Pancreas (tissue), 10 donors: ENCODE measurements at regions not wholly inside any gene's neighbourhood (a gene's known extent, or its start where the extent isn't known, plus 50 kb on each side); places are given as distances from the start of the nearest gene placed in this dataset.

Experiments
- ATAC-seq, 4 donors: fragments of 200-7000 bp; cut with Tn5 transposase; one replicate each; pipeline versions ENCODE4 v1.8.0 to v1.9.1; 2020; ENCODE audit warnings: mild to moderate bottlenecking in 4 of 4, moderate library complexity in 4 of 4
- DNase-seq, 6 donors: peaks; one replicate each; pipeline ENCODE4 v3.0.0-alpha.2; 2020
- FAIRE-seq: peaks from 2 replicates; lab custom pipeline; 2012; peaks lifted over from hg19 to GRCh38; lab: Jason Lieb, UNC
- H3K27ac ChIP-seq, 4 donors: fragments of 200-600 bp; sonication (generic); 1 replicate in 3 of 4; 2 replicates in 1 of 4; pipeline versions ENCODE4 v1.5.0 to v1.8.0; 2020
- H3K27me3 ChIP-seq, 4 donors: fragments of 200-600 bp; one replicate each; pipeline ENCODE4 v1.8.0; 2021
- H3K36me3 ChIP-seq, 3 donors: fragments of 200-600 bp; sonication (generic) in 1 of 3; one replicate each; pipeline versions ENCODE4 v1.5.0 to v1.8.0; 2020 to 2021
- H3K4me1 ChIP-seq, 3 donors: fragments of 200-600 bp; one replicate each; pipeline ENCODE4 v1.8.0; 2021
- H3K4me3 ChIP-seq, 4 donors: fragments of 200-600 bp; sonication (generic) in 2 of 4; one replicate each; pipeline versions ENCODE4 v1.5.0 to v1.8.0; 2020 to 2021
- H3K9me3 ChIP-seq, 4 donors: fragments of 200-600 bp; one replicate each; pipeline ENCODE4 v1.8.0; 2021
- CTCF ChIP-seq, 4 donors: fragments of 200-600 bp; sonication (generic) in 3 of 4; IDR thresholded peaks; one replicate each; pipeline versions ENCODE4 v1.5.0 to v1.8.0; 2021; ENCODE audit warnings: antibody characterized with exemption in 4 of 4
- WGBS, 2 donors: extraction: QIAGEN DNeasy Blood & Tissue Kit; methylation state at CpG; one replicate each; pipeline ENCODE4 v1.1.7; 2013; 5-methylcytosine and 5-hydroxymethylcytosine counted together
- intact Hi-C, 3 donors: fragments of 100-400 bp; cut with DNase I; formaldehyde crosslinking; loops; one replicate each; pipeline versions ENCODE4 v1.11.1 to v1.14.2; 2022
- donor health status: healthy with polysubstance abuse.
- donor health status: DM: no; HTN: no; CAD: no; lungs with moderate emphysema.
- donor health status: DM: no; HTN: no; CAD: no.
- donor health status: control.
- donor health status: control.
- donor health status: Bipolar disorder and iron deficiency.
- donor health status: DM: yes; HTN: yes; CAD: no.
- donor health status: DM: no; HTN: no; CAD: no.
- donor health status: DM: no; HTN: no; CAD: no.
- donor health status: DM: yes; HTN: yes; CAD: no.

- FAIRE-seq: no peak
- DNase-seq: no peak
- TF ChIP-seq CTCF (IDR thresholded peaks at IDR 0.05): no peak
- Histone ChIP-seq H3K27ac (no peak overlapping the region), H3K9me3 (no peaks in the 10 kb centered on the region), H3K27me3 (no peaks in the 10 kb centered on the region), H3K4me3 (no peak overlapping the region), H3K4me1 (no peaks in the 10 kb centered on the region), H3K36me3 (no peaks in the 10 kb centered on the region)
- intact Hi-C loops: no loop called here
- 79 to 81% methylated on average over 9 of the region's 9 CpGs for WGBS, 2 donors
- no peak for ATAC-seq
These were observed 85.9 kb upstream of the PRR23E start for GRCh38 chr3:127107002-127107401.

GRCh38 chr3:127107491-127108375 lies 85.2 kb upstream of the PRR23E start:
- no peak for FAIRE-seq
- Histone ChIP-seq H3K27me3 (no peaks in the 10 kb centered on the region), H3K9me3 (no peaks in the 10 kb centered on the region), H3K36me3 (no peaks in the 10 kb centered on the region), H3K4me1 (no peaks in the 10 kb centered on the region), H3K27ac (no peak overlapping the region), H3K4me3 (no peak overlapping the region)
- WGBS, 2 donors: 89 to 95% methylated on average over 10 of the region's 10 CpGs
- intact Hi-C loops: no loop called here
- no peak for DNase-seq
- no peak for ATAC-seq
- TF ChIP-seq CTCF (IDR thresholded peaks at IDR 0.05): no peak

GRCh38 chr3:127108796-127109195 lies 84.1 kb upstream of the PRR23E start:
- FAIRE-seq: no peak
- TF ChIP-seq CTCF (IDR thresholded peaks at IDR 0.05): no peak
- ATAC-seq: no peak
- H3K4me1 ChIP-seq: no peaks in the 10 kb centered on the region
- WGBS, 2 donors: 88 to 100% methylated on average over 1 of the region's 1 CpG
- intact Hi-C loops: no loop called here
- no peaks in the 10 kb centered on the region for H3K36me3 ChIP-seq
- H3K27me3 ChIP-seq: no peaks in the 10 kb centered on the region
- no peaks in the 10 kb centered on the region for H3K9me3 ChIP-seq
- no peak for DNase-seq
- no peak overlapping the region for H3K4me3 ChIP-seq
- no peak overlapping the region for H3K27ac ChIP-seq

GRCh38 chr3:127110982-127111693 lies 81.8 kb upstream of the PRR23E start:
- 66 to 75% methylated on average over 3 of the region's 3 CpGs for WGBS, 2 donors
- H3K27ac ChIP-seq: no peak overlapping the region
- no peak for DNase-seq
- H3K36me3 ChIP-seq: no peaks in the 10 kb centered on the region
- no peak for TF ChIP-seq CTCF (IDR thresholded peaks at IDR 0.05)
- no peaks in the 10 kb centered on the region for H3K4me1 ChIP-seq
- no peak for ATAC-seq
- H3K4me3 ChIP-seq: no peak overlapping the region
- no peaks in the 10 kb centered on the region for H3K27me3 ChIP-seq
- intact Hi-C loops: no loop called here
- no peaks in the 10 kb centered on the region for H3K9me3 ChIP-seq
- no peak for FAIRE-seq
